EL (cell line): ENCODE measurements at regions not wholly inside any gene's neighbourhood (a gene's known extent, or its start where the extent isn't known, plus 50 kb on each side); places are given as distances from the start of the nearest gene placed in this dataset.
"Not testable (repeated sequence)": the region's sequence is repeated elsewhere in the genome, so short reads cannot be mapped to it uniquely, and the experiment has no call there.

Experiments used
- DNase-seq: peaks from one replicate; pipeline ENCODE4 v3.0.0-alpha.2; 2016

DNA sequence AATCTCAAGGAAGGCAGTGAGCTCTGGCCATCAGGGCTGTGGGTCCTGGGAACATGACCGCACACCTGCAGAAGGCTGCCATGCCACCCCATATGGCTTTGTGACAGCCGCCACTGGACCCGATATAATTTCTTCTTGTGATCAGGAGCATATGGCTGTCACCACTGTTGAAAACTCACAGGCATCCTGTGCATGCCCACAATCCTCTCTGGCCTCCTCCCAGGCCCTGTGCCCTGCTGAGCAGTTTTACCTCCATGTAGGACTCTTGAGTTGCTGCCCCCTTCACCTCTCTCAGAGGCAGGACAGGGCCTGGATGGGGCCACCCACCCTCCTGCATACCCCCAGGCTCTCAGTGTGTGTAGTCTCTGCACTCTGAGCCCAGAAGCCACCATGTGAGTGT lies 391.9 kb upstream of the AKR1E2 start:
- DNase-seq = no peak

DNA sequence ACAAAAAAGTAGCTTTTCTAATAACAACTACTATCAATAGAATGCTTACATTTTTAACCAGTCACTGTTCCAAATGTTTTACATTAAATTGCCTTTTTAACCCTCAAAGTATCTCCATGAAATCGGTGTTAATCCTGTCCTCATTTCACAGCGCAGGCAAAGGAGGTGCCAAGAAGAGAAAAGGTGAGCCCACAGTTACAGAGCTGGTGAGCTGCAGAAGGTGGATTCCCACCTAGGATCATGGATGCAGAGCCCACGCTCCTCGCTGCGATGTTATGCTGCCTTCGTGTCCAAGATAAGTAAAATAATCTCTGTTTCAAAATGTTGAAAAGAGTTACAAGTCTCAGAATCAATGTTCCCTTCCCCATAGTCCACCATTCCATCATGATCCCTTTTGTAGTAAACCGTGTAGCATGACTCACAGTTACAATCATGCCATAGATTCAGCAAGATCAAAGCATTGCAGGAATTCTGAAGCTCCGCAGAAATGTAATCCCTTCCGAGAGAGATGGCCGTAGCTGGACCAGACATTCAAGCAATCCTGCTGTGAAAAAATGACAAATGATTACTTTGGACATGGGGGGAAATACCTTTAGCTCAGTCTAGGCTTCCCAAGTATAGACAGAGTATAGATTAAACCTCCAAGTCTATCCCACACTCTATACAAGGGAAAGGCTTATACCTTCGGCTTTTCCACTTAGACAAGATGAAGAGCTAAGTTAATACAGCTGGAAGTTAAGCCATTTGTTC lies 394.7 kb upstream of the AKR1E2 start:
- peak; percentile 61 for DNase-seq

DNA sequence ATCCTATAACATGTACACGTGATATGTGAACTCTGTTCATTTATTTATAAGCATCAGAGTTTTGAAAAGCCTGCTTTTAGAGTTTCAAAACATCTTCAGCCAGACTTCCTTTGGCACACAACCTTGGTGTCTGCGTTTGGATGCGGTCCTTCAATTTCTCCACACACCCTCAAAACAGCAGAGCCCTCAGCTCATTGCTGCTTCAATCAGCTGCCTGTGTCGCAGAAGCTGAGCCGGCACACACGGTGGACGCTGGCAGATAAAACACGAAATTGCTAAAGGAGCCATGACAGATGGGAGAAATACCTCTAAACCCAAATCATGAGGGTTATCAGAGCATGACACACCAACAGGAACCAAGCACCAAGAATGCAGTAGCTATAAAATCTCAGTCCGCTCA lies 396.4 kb upstream of the AKR1E2 start:
- DNase-seq = no peak

DNA sequence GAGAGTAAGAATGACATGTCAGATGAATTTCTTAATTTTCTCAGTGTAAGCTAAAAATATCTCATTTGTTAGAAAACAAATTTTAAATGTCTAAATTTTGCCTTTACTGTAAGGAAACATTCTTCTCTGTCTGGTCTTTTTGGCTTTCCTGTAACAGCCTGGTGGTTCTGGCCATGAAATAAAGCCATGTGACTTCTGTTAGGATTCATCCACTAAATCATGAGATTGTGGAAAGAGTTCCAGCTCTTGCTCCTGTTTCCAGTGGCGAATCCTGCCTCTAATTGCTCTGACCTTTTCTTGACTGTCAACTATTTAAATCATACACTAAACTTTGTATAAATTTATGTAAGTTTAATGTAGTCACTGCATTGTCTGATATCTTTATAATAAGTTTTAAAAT lies 398.5 kb upstream of the AKR1E2 start:
- DNase-seq = no peak

DNA sequence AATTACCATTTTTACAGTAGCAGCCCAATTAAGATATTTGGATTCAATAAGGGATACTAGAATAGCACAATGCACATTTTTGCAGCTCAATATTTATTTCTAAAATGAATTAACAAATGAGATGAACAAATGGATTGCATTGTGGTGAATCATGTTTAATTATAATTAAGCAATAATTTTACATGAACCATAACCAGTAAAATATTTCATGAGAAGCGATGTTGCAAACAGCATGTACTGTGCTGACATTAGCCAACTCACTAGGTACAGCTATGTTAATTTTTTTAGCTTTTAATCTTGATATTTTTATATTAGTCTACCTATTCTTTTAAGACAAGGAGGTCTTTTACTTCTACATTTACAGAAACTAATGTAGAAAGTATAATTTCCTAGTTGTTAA lies 399.1 kb upstream of the AKR1E2 start:
- DNase-seq = no peak

DNA sequence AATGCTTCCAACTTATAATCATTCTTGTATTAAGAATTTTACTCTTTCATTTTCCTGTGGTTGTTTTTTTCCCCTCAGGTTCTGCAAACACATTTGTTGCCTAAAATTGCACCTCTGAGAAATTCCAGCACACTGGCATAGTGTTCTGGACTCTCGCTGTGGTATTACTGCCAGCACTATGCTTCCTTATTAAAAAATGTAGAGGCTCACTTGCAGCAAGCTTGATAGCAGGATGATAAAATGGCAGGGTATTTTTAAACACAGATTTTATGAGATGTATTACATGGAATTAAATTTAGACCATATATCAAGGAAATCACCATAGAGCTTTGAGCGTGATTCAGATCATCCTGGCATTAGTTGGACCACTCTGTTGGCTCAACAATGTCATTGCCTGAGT lies 416.7 kb upstream of the AKR1E2 start:
- no peak for DNase-seq

DNA sequence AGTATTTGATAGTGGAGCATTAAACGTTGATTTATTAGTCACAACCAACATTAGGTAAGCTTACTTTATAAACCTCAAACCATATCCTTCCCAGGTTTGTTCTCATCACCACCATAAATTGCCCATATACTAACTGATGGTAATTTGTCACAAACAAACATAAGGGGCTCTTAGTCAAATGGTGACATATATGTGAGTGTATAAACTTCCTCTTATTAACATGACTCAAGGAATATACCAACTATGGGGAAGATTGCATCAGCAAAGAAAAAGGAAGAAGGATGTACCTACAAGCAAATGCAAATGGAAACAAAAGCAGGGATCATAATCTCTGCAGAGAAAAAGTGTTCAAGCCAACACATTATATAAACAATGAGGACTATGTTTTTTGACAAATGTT lies 418.2 kb upstream of the AKR1E2 start:
- DNase-seq = peak; percentile 67

DNA sequence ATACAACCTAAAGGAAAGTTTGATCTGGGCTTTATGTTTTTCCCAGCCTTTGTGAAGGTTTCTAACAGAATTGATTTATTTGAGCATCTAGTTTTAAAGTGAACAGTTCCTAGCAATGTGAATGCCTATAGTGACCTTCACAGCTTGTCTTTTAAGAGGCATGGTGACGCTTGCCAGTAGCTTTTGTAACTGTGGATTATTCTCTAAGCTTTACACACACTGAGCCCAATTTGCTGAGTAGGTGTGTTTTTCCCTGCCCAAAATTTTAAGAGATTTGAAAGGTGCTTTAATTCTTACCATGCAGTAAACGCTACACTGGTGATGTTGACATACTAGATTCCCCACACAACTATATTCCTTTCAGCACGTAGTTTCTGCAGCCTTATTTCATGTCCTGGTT lies 420.2 kb upstream of the AKR1E2 start:
- no peak for DNase-seq

DNA sequence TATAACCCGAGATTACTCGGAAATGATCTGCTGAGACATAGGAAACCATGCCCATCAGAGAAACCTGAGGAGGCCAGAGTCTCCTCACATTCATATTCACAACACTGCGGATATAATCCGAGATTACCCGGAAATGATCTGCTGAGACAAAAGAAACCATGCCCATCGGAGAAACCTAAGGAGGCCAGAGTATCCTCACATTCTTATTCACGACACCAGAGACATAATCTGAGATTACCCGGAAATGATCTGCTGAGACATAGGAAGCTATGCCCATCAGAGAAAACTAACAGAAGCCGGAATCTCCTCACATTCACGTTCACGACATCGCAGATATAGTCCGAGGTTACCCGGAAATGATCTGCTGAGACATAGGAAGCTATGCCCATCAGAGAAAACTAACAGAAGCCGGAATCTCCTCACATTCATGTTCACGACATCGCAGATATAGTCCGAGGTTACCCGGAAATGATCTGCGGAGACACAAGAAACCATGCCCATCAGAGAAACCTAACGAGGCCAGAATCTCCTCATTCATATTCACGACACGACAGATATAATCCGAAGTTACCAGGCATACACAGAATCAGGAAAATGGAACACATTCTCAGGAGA lies 422.3 kb upstream of the AKR1E2 start:
- no peak for DNase-seq

DNA sequence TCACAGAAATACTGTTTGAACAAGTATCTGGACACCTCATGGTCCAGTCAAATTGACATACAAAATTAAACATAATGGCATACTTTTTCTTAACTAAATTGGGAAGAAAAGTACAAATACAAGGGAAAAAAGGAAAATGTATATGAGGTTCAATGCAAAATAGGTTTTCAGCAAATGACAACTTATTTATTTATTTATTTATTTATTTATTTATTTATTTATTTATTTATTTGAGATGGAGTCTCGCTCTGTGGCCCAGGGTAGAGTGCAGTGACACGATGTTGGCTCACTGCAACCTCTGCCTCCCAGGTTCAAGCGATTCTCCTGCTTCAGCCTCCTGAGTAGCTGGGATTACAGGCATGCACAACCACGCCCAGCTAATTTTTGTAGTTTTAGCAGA lies 424.9 kb upstream of the AKR1E2 start:
- not testable (repeated sequence) for DNase-seq

DNA sequence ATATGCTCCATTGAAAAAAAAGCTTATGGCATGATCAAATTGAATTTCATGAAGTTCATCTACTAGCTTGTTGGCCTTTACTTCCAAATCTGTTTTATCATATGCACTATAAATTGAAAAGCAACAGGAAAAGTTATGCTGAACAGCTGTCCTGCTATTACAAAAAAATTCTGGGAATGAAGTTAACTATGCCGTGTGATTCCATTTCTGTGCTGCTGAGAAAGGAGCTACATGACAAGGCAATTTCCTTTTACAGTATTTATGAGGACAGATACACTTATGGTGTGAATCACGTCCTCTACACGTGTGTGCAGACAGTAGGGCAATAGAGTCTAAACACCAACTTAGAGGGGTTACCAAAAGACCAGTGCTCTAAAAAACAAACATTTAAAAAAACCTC lies 426.5 kb upstream of the AKR1E2 start:
- no peak for DNase-seq

DNA sequence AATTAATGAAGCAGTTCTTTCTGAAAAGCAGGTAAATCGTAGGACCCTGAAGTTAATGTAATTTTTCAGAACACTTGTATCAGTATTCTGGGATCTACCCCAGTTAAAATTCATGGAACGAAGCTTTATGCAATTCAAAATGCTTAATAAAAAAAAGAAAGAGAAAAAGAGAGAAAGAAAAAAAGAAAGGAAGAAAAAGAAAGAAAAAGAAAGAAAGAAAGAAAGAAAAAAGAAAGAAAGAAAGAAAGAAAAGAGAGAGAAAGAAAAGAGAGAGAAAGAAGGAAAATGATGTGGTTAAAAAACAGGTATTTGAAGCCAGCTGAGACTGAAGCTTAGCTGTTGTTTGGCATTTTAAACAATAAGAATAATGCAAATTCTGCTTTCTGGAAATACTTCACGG lies 427.4 kb upstream of the AKR1E2 start:
- no peak for DNase-seq

DNA sequence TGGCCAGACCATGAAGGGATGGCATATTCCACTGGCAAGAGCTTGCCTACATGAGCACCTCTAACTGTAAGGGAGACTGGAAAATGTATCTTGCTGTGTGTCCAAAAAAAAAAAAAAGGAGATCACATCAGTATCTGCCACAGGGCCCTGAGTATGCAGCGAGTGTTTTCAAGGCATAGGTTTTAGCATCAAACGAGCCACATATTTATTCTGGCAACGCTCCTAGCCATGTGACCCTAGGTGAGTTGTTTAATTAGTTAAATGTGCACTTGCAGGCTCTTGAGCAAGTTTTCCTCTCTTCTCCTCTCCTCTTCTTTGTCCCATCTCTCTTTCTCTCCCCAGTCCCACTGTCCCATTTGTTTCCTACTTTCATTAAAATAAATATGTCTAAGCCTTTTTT lies 428.7 kb upstream of the AKR1E2 start:
- DNase-seq = no peak

DNA sequence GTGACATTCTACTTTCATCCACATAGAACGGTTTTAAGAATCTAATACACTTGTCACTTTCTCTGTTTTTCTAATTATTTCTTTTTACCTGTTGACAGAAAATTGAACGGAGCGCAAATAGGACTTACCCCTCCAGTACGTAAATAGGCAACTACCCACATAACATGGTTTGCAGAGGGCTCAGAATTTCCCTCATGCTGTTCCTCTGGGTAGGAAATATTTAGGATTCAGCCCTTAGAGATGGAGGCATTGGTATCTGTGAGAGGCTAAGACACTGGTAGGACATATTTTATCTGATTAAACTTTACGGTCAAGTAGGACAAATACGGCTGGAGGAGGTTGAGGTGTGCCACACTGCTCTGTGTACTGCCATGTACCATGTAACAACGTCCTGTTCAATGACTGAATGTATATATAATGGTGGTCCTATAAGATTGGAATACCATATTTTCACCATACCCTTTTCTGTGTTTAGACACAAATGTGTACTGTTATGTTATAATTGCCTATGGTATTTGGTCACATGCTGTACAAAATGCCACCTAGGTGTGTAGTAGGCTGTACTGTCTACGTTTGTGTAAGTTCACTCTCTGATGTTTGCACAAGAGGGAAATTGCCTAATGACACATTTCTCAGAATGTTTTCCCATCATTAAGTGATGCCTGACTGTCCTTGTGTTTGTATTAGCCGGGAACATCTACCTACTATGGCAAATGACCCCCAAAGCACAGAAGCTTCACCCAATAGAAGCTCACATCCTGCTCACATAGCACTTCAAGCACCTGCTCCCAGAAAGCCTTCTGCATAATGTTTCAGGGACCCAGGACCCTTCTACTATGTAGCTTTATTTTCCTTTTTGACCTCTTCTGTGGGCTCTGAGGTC lies 429.4 kb upstream of the AKR1E2 start:
- DNase-seq = no peak

DNA sequence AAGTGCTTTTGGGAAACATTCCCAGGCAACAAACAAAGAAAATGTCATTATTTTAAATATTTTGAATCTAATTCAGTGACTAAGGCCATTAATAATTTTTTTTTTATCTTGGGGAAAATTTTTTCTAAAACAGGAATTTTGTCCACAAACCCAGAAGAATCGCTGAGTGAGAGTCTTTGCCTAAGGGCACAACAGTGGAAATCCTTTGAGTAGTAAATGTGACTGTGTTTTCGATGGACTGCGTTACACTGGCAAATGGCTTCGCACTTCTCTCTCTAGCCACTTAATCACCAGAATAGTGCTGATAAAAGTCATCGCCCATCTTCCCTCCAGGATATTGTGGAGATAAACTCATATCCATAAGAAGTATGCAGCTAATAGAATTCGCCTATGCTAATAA lies 430.3 kb upstream of the AKR1E2 start:
- DNase-seq = no peak

DNA sequence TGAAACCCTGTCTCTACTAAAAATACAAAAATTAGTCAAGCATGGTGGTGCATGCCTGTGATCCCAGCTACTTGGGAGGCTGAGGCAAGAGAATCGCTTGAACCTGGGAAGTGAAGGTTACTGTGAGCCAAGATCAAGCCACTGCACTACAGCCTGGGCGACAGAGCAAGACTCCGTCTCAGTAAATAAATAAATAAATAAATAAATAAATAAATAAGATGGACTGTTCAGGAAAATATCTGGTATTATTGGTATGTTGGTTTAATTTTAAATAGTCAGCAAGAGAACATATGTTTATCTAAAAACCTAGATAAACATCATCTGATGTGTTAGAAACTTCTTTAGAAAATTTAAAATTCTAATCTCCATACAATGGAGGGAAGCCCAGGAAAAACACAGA lies 431.6 kb upstream of the AKR1E2 start:
- DNase-seq = not testable (repeated sequence)

DNA sequence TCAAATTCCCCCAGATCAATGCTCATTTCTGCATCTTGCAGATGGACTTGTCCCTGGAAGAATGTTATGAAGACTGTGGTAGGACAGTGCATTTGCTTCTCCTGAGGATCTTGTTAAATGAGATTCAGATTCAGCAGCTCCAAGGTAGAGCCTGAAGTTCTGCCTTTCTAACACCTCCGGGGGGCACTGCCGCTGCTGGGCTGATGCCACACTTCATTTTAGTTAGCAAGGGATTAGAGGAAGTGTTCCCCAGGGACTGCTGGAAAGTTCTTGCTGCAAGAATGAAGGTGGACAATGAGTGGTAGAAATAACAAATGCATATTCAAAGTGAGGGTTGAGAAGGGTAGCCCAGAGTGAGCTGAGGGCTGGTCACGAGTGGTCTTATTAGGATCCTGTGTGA lies 434.3 kb upstream of the AKR1E2 start:
- peak; percentile 38 for DNase-seq

DNA sequence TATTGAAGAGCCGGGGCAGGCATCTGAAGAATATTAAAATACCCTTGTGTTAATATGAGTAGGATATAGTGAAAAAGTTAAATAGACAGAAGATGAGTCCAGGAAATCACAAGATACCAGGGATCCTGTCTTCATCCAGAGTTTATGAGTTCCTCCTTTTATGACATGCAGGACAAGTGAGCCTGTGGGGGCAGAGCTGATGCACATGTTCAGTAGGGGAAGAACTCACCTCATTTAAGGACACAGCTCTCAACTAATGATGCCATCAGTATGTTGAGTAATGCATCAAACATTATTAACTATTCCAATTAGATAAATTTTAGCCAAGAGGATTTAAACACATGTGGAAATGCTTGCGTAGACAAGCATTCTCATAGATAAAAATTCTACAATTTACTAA lies 435.8 kb upstream of the AKR1E2 start:
- DNase-seq = no peak

DNA sequence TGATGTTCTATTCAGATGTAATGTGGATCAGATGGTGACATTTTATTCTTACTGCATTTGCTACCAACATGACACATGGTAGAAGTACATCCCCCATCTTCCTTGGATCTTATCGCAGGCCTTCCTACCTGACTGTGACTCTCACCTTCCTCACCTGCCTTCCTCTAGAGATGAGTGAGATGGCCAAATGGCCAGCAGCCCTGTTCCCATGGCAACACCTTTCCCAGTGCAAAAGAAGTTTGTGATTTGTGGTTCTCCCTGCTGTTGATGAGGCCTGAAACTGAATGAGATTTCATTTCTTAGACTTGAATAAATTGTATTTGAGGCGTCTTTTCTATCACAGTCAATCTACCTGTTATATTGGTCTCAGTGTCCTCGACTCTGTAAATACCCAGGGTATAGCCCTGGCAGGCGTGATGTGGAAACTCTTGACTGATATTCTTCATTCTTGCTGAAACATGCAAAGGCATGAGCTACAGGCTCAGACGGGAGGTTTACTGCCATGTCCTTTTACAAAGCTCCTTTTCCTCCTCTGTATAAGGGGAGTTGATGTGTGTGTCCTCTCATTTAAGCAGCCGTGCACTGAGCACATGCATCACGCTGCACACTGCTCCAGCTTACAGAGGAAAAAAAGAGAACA lies 440.7 kb upstream of the AKR1E2 start:
- no peak for DNase-seq

DNA sequence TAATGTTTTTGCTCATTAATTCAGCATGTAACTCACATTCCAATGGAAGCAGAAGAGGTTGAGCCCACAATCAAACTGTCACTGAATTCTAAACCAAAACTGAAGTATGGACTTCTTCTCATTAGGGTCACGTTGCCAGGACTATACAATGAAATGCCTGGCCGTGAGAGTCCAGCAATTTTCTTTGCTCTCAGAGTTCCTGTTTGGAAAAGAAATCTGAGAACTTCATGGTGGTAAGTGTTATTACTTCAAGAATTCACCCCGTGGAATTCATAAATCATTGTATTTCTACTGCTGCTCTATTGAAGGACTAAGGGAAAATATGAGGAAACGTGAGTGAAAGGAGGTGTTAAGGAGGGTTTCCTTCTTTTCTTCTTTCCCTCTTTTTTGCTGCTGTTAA lies 441.8 kb upstream of the AKR1E2 start:
- no peak for DNase-seq

DNA sequence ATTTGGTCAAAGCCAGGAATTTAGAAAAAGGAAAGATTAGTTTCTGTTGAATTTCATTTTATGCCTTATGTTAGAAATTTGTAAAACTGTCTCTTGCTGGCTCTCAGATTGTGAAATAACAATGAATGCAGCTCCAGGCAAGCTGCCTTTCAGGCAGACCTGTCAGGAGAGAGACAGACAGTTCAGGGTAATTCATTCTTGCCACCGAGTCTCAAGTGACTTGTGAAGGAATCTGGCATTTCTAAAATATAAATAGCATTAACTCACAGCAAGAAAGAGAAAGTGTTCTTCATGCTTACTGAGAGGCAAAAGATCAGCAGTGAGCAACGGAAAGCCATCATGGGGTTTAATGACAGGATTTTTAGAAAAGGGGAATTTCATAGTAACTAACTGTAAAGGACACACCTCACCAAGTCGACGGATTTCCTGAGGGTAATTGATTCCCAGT lies 442.3 kb upstream of the AKR1E2 start:
- no peak for DNase-seq

DNA sequence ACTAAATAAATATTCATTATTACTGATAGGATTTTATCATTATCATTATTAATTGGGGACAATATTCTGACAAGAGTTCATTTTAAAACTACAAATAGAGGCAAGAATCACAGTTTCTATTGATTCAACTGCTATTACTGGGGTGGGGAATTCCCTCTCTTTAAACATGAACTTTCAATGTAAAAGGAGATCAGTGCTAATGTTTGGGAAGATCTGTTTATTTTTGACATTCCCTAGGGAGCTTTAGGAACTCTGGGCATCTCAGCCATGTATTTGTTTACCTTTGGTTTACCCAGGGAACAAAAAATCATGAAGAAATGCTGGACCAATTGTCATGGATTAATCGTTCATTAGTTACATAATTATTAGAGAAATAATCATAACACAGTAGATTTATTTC lies 443.2 kb upstream of the AKR1E2 start:
- no peak for DNase-seq

DNA sequence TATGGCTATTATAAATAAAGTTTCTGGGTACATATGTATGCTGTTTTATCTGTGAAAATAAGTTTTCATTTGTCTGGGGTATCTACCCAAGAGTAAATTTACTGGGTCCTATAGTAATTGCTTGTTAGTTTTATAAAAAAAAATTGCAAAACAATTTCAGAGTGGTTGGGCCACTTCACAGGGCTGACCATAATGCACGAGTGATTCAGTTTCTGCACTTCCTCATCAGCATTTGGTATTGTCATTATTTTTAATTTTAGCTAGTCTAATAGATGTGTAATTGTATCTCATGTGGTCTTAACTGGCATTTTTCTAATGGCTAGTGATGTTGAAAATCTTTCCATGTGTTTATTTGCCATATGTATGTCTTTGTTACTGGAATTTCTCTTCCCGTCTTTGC lies 452.4 kb upstream of the AKR1E2 start:
- no peak for DNase-seq
